Activated B cell treated with CpG ODN at 0.5 μM for 24 hours (primary cell): ENCODE measurements at regions not wholly inside any gene's neighbourhood (a gene's known extent, or its start where the extent isn't known, plus 50 kb on each side); places are given as distances from the start of the nearest gene placed in this dataset.
"Not testable (repeated sequence)": the region's sequence is repeated elsewhere in the genome, so short reads cannot be mapped to it uniquely, and the experiment has no call there.

ENCODE experiments used
- ATAC-seq: fragments of 200-7000 bp; cut with Tn5 transposase; one replicate; pipeline ENCODE4 v1.10.0; 2021; ENCODE audit warnings: low read depth, mild to moderate bottlenecking, moderate library complexity
- CTCF ChIA-PET: fragments of 350-600 bp; sonication (Branson Sonifier 250); formaldehyde crosslinking; loops from one replicate; lab custom pipeline; 2021; ENCODE audit warnings: antibody characterized with exemption; lab: Charles Lee
- POLR2A ChIA-PET: fragments of 350-600 bp; sonication (Branson Sonifier 250); formaldehyde crosslinking; loops from one replicate; lab custom pipeline; 2021; ENCODE audit warnings: antibody characterized with exemption; lab: Charles Lee
- DNase-seq: peaks from one replicate; pipeline ENCODE4 v3.0.0; 2022
- H3K27ac Mint-ChIP-seq: one replicate; pipeline ENCODE4 v1.8.0; 2020; ENCODE audit warnings: mixed read lengths
- H3K27me3 Mint-ChIP-seq: one replicate; pipeline ENCODE4 v1.8.0; 2021; ENCODE audit warnings: mixed read lengths
- H3K36me3 Mint-ChIP-seq: one replicate; pipeline ENCODE4 v1.8.0; 2021; ENCODE audit warnings: low read depth, mixed read lengths
- H3K4me1 Mint-ChIP-seq: one replicate; pipeline ENCODE4 v1.8.0; 2021; ENCODE audit warnings: mixed read lengths
- H3K4me3 Mint-ChIP-seq: one replicate; pipeline ENCODE4 v1.8.0; 2020; ENCODE audit warnings: mild to moderate bottlenecking, mixed read lengths
- H3K9me3 Mint-ChIP-seq: one replicate; pipeline ENCODE4 v1.8.0; 2020; ENCODE audit warnings: mixed read lengths
- CTCF ChIP-seq: fragments of 200-600 bp; IDR thresholded peaks from one replicate; pipeline ENCODE4 v1.8.0; 2022; ENCODE audit warnings: antibody characterized with exemption, mild to moderate bottlenecking
- intact Hi-C: fragments of 100-400 bp; cut with micrococcal nuclease; formaldehyde crosslinking; loops from one replicate; pipeline ENCODE4 v1.15.1; 2024

GRCh38 chr5:173392172-173392571 is 64.0 kb upstream of the STC2 start:
- Mint-ChIP-seq H3K27me3 (peaks cover 15% of the 10 kb centered on the region), H3K27ac (no peak overlapping the region), H3K36me3 (no peaks in the 10 kb centered on the region), H3K9me3 (peaks cover 7% of the 10 kb centered on the region), H3K4me3 (no peak overlapping the region), H3K4me1 (no peaks in the 10 kb centered on the region)
- intact Hi-C loops: no loop called here
- TF ChIP-seq CTCF: no peak
- DNase-seq (no peak), ATAC-seq (no peak)
- ChIA-PET CTCF (no interaction called here), POLR2A (no interaction called here)

GRCh38 chr5:173391031-173391430 is 62.8 kb upstream of the STC2 start:
- ChIA-PET CTCF (no interaction called here), POLR2A (no interaction called here)
- ATAC-seq: no peak
- no peaks in the 10 kb centered on the region for H3K36me3 Mint-ChIP-seq
- H3K4me1 Mint-ChIP-seq: no peaks in the 10 kb centered on the region
- H3K9me3 Mint-ChIP-seq: peaks cover 8% of the 10 kb centered on the region
- no peak overlapping the region for H3K4me3 Mint-ChIP-seq
- H3K27me3 Mint-ChIP-seq: peaks cover 15% of the 10 kb centered on the region
- H3K27ac Mint-ChIP-seq: no peak overlapping the region
- DNase-seq: no peak
- TF ChIP-seq CTCF: no peak
- intact Hi-C loops: no loop called here

- H3K9me3 Mint-ChIP-seq, H3K27ac Mint-ChIP-seq, H3K4me3 Mint-ChIP-seq, H3K36me3 Mint-ChIP-seq, ATAC-seq, POLR2A ChIA-PET, CTCF ChIA-PET, intact Hi-C loops, DNase-seq, H3K4me1 Mint-ChIP-seq: not testable (repeated sequence)
- H3K27me3 Mint-ChIP-seq: peaks cover 12% of the 10 kb centered on the region
Observed at GRCh38 chr5:173387293-173387692, 59.1 kb upstream of the STC2 start.

- Mint-ChIP-seq H3K36me3 (no peaks in the 10 kb centered on the region), H3K9me3 (peaks cover 5% of the 10 kb centered on the region), H3K4me3 (no peak overlapping the region), H3K27ac (no peak overlapping the region), H3K4me1 (no peaks in the 10 kb centered on the region), H3K27me3 (peaks cover 12% of the 10 kb centered on the region)
- no peak for ATAC-seq
- intact Hi-C loops: no loop called here
- DNase-seq: no peak
- TF ChIP-seq CTCF: no peak
- POLR2A ChIA-PET: no interaction called here
- CTCF ChIA-PET: no interaction called here
Observed at GRCh38 chr5:173385832-173386360, 57.7 kb upstream of the STC2 start.

GRCh38 chr5:173383711-173384110 is 55.5 kb upstream of the STC2 start:
- ChIA-PET POLR2A (no interaction called here), CTCF (no interaction called here)
- Mint-ChIP-seq H3K9me3 (peaks cover 5% of the 10 kb centered on the region), H3K27me3 (peaks cover 4% of the 10 kb centered on the region), H3K27ac (no peak overlapping the region), H3K36me3 (no peaks in the 10 kb centered on the region), H3K4me3 (no peak overlapping the region), H3K4me1 (no peaks in the 10 kb centered on the region)
- TF ChIP-seq CTCF: no peak
- DNase-seq (no peak), ATAC-seq (no peak)
- intact Hi-C loops: no loop called here

- intact Hi-C loops: no loop called here
- Mint-ChIP-seq H3K4me3 (no peak overlapping the region), H3K4me1 (no peaks in the 10 kb centered on the region), H3K9me3 (no peaks in the 10 kb centered on the region), H3K27ac (no peak overlapping the region), H3K27me3 (peaks cover 3% of the 10 kb centered on the region), H3K36me3 (no peaks in the 10 kb centered on the region)
- ChIA-PET CTCF (no interaction called here), POLR2A (no interaction called here)
- no peak for TF ChIP-seq CTCF
- ATAC-seq: no peak
- no peak for DNase-seq
Observed at GRCh38 chr5:173378727-173379126, 50.5 kb upstream of the STC2 start.
